Activated CD4-positive, alpha-beta T cell treated with anti-CD3 and anti-CD28 coated beads, Interleukin-2, amount 50 U/mL, for 48 hours (primary cell): ENCODE measurements at regions not wholly inside any gene's neighbourhood (a gene's known extent, or its start where the extent isn't known, plus 50 kb on each side); places are given as distances from the start of the nearest gene placed in this dataset.
A peak's percentile ranks its signal among the peaks of the same experiment; 100 is the strongest.
"Not testable (repeated sequence)": the region's sequence is repeated elsewhere in the genome, so short reads cannot be mapped to it uniquely, and the experiment has no call there.

ENCODE experiments used
- DNase-seq, 2 experiments: peaks; one replicate each; pipeline ENCODE4 v3.0.0-alpha.2; 2020

- no peak for DNase-seq
These were observed 131.9 kb upstream of the SPATS2L start for GRCh38 chr2:200174433-200175216.

- DNase-seq, result no peak
These were observed 128.3 kb upstream of the SPATS2L start for GRCh38 chr2:200177971-200178911.

GRCh38 chr2:200179151-200179550 lies 127.3 kb upstream of the SPATS2L start:
- no peak for DNase-seq

GRCh38 chr2:200180943-200181342 lies 125.5 kb upstream of the SPATS2L start:
- DNase-seq, result no peak

GRCh38 chr2:200181755-200182154 lies 124.7 kb upstream of the SPATS2L start:
- DNase-seq, result no peak

- DNase-seq, result no peak
These were observed 121.5 kb upstream of the SPATS2L start for GRCh38 chr2:200184748-200185627.

GRCh38 chr2:200185628-200186000 lies 120.9 kb upstream of the SPATS2L start:
- DNase-seq, result no peak

GRCh38 chr2:200186002-200186401 lies 120.5 kb upstream of the SPATS2L start:
- DNase-seq, result no peak

- DNase-seq, result no peak
These were observed 117.6 kb upstream of the SPATS2L start for GRCh38 chr2:200188876-200189275.

- no peak for DNase-seq
These were observed 116.5 kb upstream of the SPATS2L start for GRCh38 chr2:200189964-200190363.

GRCh38 chr2:200193331-200193730 lies 113.2 kb upstream of the SPATS2L start:
- DNase-seq, result no peak

- DNase-seq, result no peak
These were observed 112.7 kb upstream of the SPATS2L start for GRCh38 chr2:200193791-200194190.

- no peak for DNase-seq
These were observed 111.7 kb upstream of the SPATS2L start for GRCh38 chr2:200194746-200195145.

- DNase-seq, result no peak
These were observed 107.5 kb upstream of the SPATS2L start for GRCh38 chr2:200199005-200199404.

- DNase-seq, result peak; percentile 8 to 12
These were observed 106.8 kb upstream of the SPATS2L start for GRCh38 chr2:200199576-200200263.

- DNase-seq, result not testable (repeated sequence)
These were observed 104.7 kb upstream of the SPATS2L start for GRCh38 chr2:200201839-200202238.

GRCh38 chr2:200203381-200203827 lies 103.1 kb upstream of the SPATS2L start:
- DNase-seq, result no peak

- no peak for DNase-seq
These were observed 98.5 kb upstream of the SPATS2L start for GRCh38 chr2:200208041-200208440.

GRCh38 chr2:200209030-200209429 lies 97.5 kb upstream of the SPATS2L start:
- DNase-seq, result no peak

- no peak for DNase-seq
These were observed 94.8 kb upstream of the SPATS2L start for GRCh38 chr2:200211643-200212042.

GRCh38 chr2:200212862-200213425 lies 93.5 kb upstream of the SPATS2L start:
- DNase-seq, result no peak

GRCh38 chr2:200216310-200216709 lies 90.2 kb upstream of the SPATS2L start:
- no peak for DNase-seq
